ENCODE measurements at regions not wholly inside any gene's neighbourhood (a gene's known extent, or its start where the extent isn't known, plus 50 kb on each side); places are given as distances from the start of the nearest gene placed in this dataset.

DNA sequence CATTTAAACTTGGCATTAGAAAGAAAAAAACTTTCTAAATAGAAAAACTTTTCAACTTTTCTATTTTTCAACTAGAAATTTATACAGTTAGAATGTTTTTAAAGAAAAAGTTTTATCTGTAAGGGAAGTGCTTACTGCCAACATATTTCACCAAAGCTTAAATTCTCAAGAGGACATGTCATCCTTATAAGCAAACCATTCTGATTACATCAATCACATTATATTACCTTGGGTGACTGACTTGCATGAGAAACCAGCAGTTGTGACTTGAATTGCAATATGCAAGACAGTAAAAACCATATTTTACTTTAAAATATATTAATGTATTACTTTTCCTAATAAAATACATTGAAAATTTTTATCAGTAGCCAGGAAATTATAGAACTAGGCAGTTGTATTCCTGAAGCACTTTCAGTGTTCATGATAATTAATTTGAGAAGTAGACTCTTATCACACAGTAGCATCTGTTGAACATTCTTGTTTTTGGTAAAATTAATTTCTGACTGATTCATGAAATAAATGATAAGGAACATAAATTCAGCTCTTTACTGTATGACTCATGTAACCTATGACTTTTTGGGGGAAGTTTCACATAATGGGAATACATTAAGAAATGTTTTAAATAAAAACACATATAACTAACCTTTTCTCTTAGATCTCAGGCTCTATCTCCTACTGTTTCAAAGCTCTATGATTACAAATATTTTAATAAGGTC, 345.0 kb upstream of the CCDC179 start:
- TF ChIP-seq, protein P1, sequence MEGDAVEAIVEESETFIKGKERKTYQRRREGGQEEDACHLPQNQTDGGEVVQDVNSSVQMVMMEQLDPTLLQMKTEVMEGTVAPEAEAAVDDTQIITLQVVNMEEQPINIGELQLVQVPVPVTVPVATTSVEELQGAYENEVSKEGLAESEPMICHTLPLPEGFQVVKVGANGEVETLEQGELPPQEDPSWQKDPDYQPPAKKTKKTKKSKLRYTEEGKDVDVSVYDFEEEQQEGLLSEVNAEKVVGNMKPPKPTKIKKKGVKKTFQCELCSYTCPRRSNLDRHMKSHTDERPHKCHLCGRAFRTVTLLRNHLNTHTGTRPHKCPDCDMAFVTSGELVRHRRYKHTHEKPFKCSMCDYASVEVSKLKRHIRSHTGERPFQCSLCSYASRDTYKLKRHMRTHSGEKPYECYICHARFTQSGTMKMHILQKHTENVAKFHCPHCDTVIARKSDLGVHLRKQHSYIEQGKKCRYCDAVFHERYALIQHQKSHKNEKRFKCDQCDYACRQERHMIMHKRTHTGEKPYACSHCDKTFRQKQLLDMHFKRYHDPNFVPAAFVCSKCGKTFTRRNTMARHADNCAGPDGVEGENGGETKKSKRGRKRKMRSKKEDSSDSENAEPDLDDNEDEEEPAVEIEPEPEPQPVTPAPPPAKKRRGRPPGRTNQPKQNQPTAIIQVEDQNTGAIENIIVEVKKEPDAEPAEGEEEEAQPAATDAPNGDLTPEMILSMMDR (IDR thresholded peaks at IDR 0.05), result no peak
- no peak for TF ChIP-seq POLR2A (IDR thresholded peaks at IDR 0.05)
